Choroid plexus epithelial cell (primary cell): ENCODE measurements at regions not wholly inside any gene's neighbourhood (a gene's known extent, or its start where the extent isn't known, plus 50 kb on each side); places are given as distances from the start of the nearest gene placed in this dataset.

ENCODE experiments used
- DNase-seq: peaks from one replicate; pipeline ENCODE4 v3.0.0-alpha.2; 2010; ENCODE audit warnings: low read depth
- H3K4me3 ChIP-seq: 2 replicates; pipeline ENCODE4 v1.5.1; 2011; ENCODE audit warnings: low read depth, mild to moderate bottlenecking, control low read depth, low read length, moderate library complexity
- TF ChIP-seq, protein P1 (sequence below): conservative IDR thresholded peaks from 2 replicates; pipeline ENCODE4 v1.5.1; 2011; ENCODE audit warnings: low read depth, mild to moderate bottlenecking, control low read depth, inconsistent platforms, low read length, moderate library complexity

DNA sequence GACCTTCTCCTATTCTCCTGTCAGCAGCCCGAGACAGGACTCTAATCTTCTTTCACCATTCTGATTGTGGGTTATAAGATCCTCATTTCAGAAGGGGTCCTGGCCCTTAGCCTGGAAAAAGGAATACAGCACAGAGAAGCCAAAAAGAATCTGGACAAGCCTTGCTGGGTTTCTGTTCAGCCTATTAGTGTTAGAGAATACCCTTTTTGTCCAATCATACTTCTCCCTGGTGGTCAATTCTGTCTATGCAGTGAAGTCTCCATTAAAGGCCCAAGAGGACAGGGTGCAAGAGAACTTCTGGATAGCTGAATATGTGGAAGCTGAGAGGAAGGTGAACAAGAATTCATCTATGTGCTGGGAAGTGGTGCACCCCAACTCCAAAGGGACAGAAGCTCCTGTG, 105.7 kb upstream of the AGA start:
- TF ChIP-seq, protein P1, sequence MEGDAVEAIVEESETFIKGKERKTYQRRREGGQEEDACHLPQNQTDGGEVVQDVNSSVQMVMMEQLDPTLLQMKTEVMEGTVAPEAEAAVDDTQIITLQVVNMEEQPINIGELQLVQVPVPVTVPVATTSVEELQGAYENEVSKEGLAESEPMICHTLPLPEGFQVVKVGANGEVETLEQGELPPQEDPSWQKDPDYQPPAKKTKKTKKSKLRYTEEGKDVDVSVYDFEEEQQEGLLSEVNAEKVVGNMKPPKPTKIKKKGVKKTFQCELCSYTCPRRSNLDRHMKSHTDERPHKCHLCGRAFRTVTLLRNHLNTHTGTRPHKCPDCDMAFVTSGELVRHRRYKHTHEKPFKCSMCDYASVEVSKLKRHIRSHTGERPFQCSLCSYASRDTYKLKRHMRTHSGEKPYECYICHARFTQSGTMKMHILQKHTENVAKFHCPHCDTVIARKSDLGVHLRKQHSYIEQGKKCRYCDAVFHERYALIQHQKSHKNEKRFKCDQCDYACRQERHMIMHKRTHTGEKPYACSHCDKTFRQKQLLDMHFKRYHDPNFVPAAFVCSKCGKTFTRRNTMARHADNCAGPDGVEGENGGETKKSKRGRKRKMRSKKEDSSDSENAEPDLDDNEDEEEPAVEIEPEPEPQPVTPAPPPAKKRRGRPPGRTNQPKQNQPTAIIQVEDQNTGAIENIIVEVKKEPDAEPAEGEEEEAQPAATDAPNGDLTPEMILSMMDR = peak; percentile 11
- no peak for DNase-seq
- H3K4me3 ChIP-seq = no peak overlapping the region

DNA sequence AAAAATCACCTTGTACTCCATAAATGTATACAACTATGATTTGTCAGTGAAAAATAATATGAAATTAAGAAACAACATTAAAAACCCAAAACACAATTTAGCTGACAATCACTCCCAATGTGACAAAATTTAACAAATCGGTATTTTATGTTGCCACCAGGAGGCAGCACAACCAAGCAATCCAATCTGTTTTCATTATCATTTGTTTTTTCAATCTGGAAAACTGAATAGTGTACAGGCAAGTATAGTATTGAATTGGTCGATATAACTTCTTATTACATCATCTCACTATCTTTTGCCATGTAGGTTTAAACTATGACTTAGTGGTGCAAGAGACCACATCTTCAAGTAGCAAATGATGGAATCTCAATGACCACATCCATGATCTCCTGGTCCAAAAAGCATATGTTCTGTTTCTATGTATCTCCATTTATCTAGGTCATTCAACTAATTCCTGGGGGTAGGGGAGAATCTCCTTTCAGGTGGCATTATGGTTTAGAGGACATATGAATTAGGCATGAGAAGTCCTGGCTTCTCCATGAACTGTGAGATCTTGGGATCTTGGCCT, 112.9 kb upstream of the AGA start:
- H3K4me3 ChIP-seq = no peak overlapping the region
- peak; percentile 59 for DNase-seq
- TF ChIP-seq, protein P1 = peak; percentile 73

DNA sequence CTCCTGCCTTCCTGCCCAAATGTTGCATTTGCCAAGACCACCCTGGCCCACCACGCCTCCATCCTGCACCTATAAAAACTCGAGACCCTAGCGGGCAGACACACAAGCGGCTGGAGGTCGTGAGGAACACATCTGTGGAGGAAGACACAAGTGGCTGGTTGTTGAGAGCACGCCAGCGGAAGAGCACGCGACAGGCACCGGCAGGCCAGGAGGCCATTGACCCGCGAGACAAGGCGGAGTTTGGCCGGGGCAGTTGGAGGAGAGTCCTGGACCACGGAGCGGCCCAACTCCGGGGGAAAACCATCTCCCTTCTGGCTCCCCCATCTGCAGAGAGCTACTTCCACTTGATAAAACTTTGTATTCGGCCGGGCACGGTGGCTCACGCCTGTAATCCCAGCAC, 115.2 kb upstream of the AGA start:
- no peak overlapping the region for H3K4me3 ChIP-seq
- TF ChIP-seq, protein P1 = no peak
- no peak for DNase-seq

DNA sequence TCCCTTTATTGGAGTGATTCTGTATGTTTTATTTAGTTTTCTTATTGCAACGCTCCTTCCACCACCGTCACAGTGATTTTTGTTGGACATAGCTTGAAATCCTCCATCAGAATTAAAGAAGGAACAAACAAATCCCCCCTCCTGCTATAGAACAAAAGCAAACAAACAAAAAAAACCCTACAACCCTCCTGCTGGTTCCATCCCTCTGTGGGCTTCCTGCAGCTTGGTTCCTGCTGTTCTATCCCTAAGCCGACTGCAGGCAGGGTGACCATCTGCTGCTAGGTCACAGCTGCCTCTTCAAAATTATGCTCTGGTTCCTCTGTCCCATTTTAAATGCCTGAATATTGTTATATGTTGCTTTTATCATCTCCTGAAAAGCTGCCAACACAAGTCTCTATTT, 116.8 kb upstream of the AGA start:
- no peak for DNase-seq
- H3K4me3 ChIP-seq = no peak overlapping the region
- TF ChIP-seq, protein P1 = no peak

DNA sequence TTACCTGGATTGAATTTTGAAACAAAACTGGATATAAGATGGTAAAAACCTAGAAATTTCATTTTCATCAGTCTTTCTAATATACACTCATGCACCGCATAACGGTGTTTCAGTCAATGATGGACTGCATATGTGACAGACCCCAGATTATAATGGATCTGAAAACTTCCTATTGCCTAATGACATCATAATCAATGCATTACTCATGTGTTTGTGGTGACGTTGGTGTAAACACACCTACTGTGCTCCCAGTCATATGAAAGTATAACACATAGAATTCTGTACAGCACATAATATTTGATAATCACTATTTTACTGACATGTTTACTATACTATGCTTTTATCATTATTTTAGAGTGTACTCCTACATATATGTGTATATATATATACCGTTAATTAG, 119.9 kb upstream of the AGA start:
- no peak for DNase-seq
- TF ChIP-seq, protein P1 = no peak
- no peak overlapping the region for H3K4me3 ChIP-seq

DNA sequence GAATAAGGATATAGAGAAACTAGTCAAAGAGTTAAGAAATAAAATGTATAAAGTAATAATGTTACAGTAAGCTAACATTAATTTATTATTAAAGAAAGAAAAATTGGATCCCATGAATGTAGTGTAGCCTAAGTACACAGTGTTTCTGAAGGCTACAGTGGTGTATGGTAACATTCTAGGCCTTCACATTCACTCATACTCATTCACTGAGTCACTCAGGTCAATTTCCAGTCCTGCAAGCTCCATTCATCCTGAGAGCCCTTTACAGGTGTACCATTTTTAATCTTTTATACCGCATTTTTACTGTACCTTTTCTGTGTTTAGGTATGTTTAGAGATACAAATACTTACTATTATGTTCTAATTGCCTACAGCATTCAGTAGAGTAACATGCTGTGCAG, 120.6 kb upstream of the AGA start:
- H3K4me3 ChIP-seq = no peak overlapping the region
- no peak for DNase-seq
- TF ChIP-seq, protein P1 = no peak

DNA sequence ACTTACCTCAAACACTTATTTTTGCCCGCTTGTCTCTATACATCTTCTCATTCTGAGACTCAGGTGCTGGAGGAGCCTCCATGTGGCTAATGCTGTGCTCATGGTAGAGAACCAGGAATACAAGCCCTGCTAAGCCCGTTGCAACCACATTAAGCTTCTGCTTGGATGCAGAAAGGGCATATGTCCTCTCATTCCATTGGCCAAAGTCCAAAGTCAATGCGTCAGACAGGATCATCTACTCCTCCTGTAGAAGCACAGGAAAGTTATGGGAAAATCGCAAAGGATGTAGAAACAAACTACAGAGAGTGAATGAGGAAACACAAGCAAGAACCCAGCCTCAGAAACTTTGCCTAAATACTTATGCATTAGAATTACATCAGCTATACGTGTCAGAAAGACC, 124.5 kb upstream of the AGA start:
- no peak for DNase-seq

More for the DNA sequence above, 124.5 kb upstream of the AGA start:
- H3K4me3 ChIP-seq = no peak overlapping the region
- TF ChIP-seq, protein P1 = no peak
